RWPE2 (cell line): ENCODE measurements at regions not wholly inside any gene's neighbourhood (a gene's known extent, or its start where the extent isn't known, plus 50 kb on each side); places are given as distances from the start of the nearest gene placed in this dataset.

Experiments
- ATAC-seq: fragments of 200-7000 bp; cut with Tn5 transposase; 3 replicates; pipeline ENCODE4 v1.9.1; 2021; ENCODE audit warnings: low read depth
- DNase-seq: peaks from one replicate; pipeline ENCODE4 v3.0.0-alpha.2; 2020; ENCODE audit warnings: low spot score
- H3K27ac ChIP-seq: fragments of 450-650 bp; 2 replicates; pipeline ENCODE4 v1.5.1; 2017; ENCODE audit warnings: mild to moderate bottlenecking; ENCODE audit not compliant: poor library complexity, severe bottlenecking
- H3K27me3 ChIP-seq: fragments of 250-450 bp; sonication (Bioruptor Pico); 2 replicates; pipeline ENCODE4 v1.5.1; 2021; ENCODE audit warnings: mild to moderate bottlenecking, moderate library complexity; ENCODE audit not compliant: insufficient read depth, poor library complexity, severe bottlenecking
- H3K36me3 ChIP-seq: fragments of 250-450 bp; sonication (Bioruptor Pico); 2 replicates; pipeline ENCODE4 v1.5.1; 2020; ENCODE audit warnings: low read depth, mild to moderate bottlenecking, moderate library complexity
- H3K4me1 ChIP-seq: fragments of 250-450 bp; sonication (Bioruptor Pico); 2 replicates; pipeline ENCODE4 v1.5.1; 2021; ENCODE audit warnings: mild to moderate bottlenecking, moderate library complexity; ENCODE audit not compliant: insufficient read depth, poor library complexity, severe bottlenecking
- H3K4me3 ChIP-seq: fragments of 250-450 bp; sonication (Bioruptor Pico); 2 replicates; pipeline ENCODE4 v1.5.1; 2021; ENCODE audit warnings: mild to moderate bottlenecking, moderate library complexity; ENCODE audit not compliant: severe bottlenecking
- H3K9me3 ChIP-seq: fragments of 250-450 bp; sonication (Bioruptor Pico); 2 replicates; pipeline ENCODE4 v1.5.1; 2021; ENCODE audit warnings: mild to moderate bottlenecking, moderate library complexity; ENCODE audit not compliant: severe bottlenecking
- TF ChIP-seq, protein P1 (sequence below): fragments of 450-650 bp; IDR thresholded peaks from one replicate; pipeline ENCODE4 v1.5.1; 2017; ENCODE audit warnings: mild to moderate bottlenecking, moderate library complexity; ENCODE audit not compliant: poor library complexity, severe bottlenecking

DNA sequence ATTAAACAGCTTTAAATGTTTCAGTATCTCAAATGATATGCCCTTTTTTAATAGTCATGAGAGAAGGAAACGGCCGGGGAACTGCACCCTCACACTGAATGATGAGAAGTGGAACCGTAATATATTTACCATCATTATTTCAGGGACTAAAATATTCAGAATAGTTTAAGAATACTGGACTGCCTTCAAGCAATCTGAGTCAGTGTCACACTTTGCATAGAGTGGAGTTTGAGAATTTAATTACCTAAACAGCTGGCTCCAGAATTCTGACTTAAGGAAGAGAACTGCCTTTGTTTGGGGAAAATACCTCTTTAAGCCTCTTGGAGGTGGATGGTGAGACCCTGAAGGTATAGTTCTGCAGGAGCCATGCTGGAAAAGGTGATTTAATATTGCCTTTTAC lies 135.9 kb upstream of the EPHA7 start:
- ATAC-seq: no peak
- no peaks in the 10 kb centered on the region for H3K36me3 ChIP-seq
- TF ChIP-seq, protein P1, sequence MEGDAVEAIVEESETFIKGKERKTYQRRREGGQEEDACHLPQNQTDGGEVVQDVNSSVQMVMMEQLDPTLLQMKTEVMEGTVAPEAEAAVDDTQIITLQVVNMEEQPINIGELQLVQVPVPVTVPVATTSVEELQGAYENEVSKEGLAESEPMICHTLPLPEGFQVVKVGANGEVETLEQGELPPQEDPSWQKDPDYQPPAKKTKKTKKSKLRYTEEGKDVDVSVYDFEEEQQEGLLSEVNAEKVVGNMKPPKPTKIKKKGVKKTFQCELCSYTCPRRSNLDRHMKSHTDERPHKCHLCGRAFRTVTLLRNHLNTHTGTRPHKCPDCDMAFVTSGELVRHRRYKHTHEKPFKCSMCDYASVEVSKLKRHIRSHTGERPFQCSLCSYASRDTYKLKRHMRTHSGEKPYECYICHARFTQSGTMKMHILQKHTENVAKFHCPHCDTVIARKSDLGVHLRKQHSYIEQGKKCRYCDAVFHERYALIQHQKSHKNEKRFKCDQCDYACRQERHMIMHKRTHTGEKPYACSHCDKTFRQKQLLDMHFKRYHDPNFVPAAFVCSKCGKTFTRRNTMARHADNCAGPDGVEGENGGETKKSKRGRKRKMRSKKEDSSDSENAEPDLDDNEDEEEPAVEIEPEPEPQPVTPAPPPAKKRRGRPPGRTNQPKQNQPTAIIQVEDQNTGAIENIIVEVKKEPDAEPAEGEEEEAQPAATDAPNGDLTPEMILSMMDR: no peak

DNA sequence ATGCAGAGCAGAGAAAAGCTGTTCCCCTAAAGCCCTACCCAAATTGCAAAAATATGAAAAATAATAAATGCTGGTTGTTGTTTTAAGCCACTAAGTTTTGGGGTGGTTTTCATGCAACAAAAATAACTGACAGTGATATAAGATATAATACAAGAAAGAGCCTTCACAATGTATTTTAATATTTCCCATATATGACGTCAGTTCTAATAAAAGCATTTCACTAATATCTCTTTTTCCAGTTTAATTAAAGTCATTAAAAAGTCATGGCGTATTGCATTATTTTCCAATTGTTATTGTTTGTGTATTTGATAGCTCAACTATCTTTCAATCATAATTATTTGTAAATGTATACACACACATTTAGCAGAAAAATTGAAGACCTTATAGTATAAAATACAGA lies 134.7 kb upstream of the EPHA7 start:
- Histone ChIP-seq H3K36me3 (no peaks in the 10 kb centered on the region), H3K9me3 (no peaks in the 10 kb centered on the region), H3K4me1 (no peaks in the 10 kb centered on the region), H3K27me3 (no peaks in the 10 kb centered on the region), H3K4me3 (no peak overlapping the region), H3K27ac (no peak overlapping the region)
- ATAC-seq: no peak
- TF ChIP-seq, protein P1: no peak
- no peak for DNase-seq

More for the DNA sequence above, 135.9 kb upstream of the EPHA7 start:
- Histone ChIP-seq H3K27me3 (no peaks in the 10 kb centered on the region), H3K9me3 (no peaks in the 10 kb centered on the region), H3K27ac (no peak overlapping the region), H3K4me1 (no peaks in the 10 kb centered on the region), H3K4me3 (no peak overlapping the region)
- no peak for DNase-seq

DNA sequence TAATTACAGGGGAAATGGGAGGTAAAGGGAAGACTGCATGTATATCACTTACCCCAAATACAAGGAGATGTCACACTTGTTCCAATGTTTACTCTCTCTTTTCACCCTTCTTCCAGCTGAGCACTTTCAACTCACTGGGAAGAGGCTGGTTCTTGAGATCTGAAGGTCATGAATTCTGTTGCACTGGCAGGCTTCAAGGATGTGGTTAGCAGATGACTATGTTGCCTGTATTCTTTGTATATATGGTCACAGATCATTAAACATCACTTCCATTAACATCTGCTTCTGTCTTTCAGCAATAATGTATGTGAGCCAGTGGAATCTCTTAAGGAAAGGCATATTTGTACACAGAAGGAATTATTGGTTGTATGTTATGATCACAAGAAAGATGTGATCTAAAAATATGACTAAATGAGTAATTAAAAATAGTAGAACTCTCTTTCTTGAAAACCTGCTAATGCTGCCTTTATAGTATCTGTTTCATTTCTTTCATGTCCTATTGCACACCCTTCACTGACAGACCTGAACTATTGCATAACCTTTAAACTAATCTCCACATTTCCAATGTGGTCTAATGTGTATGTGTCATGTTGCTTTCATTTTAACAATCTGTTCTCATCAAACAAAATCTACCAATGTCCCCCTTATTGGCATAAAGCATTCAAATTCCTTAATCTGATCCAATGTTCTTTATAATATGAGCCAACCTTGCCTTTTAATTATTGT lies 131.4 kb upstream of the EPHA7 start:
- H3K27ac ChIP-seq: no peak overlapping the region
- ATAC-seq (no peak), DNase-seq (no peak)
- H3K9me3 ChIP-seq: no peaks in the 10 kb centered on the region
- no peak overlapping the region for H3K4me3 ChIP-seq
- H3K27me3 ChIP-seq: no peaks in the 10 kb centered on the region
- no peaks in the 10 kb centered on the region for H3K36me3 ChIP-seq
- TF ChIP-seq, protein P1: no peak
- no peaks in the 10 kb centered on the region for H3K4me1 ChIP-seq

DNA sequence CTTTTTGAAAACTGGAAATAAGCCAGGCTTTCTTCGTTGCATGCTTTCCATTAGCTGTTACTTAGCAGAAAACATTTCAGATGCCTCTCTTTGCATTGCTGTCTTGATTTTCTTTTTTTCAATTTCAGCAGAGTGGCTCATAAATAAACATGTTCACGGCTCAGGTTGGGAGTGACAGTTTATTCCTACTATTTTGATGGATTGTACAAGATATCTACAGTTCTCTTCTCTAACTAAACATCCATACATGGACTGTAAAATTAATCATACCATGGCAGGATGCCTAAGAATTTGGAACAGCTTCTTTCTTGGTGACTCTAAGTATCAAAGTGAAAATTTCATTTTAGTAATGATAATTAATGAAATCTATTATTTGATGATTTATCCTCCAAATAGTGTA lies 130.5 kb upstream of the EPHA7 start:
- Histone ChIP-seq H3K27ac (no peak overlapping the region), H3K4me1 (no peaks in the 10 kb centered on the region), H3K9me3 (no peaks in the 10 kb centered on the region), H3K36me3 (no peaks in the 10 kb centered on the region), H3K27me3 (no peaks in the 10 kb centered on the region), H3K4me3 (no peak overlapping the region)
- DNase-seq: no peak
- TF ChIP-seq, protein P1: no peak
- ATAC-seq: no peak
